Keratinocyte (primary cell): ENCODE measurements at regions not wholly inside any gene's neighbourhood (a gene's known extent, or its start where the extent isn't known, plus 50 kb on each side); places are given as distances from the start of the nearest gene placed in this dataset.

Experiments
- DNase-seq: peaks from one replicate; pipeline ENCODE4 v3.0.0-alpha.2; 2011; ENCODE audit warnings: low read depth, missing footprints, low spot score
- FAIRE-seq: peaks from 2 replicates; lab custom pipeline; 2011; peaks lifted over from hg19 to GRCh38; lab: Jason Lieb, UNC
- H2AFZ ChIP-seq: 2 replicates; pipeline ENCODE4 v1.6.0; 2012; ENCODE audit warnings: low read length, control low read depth, inconsistent platforms; ENCODE audit not compliant: control insufficient read depth
- H3K27ac ChIP-seq: 2 replicates; pipeline ENCODE4 v1.5.1; 2011; ENCODE audit warnings: low read length; ENCODE audit not compliant: control insufficient read depth, insufficient read depth
- H3K27me3 ChIP-seq: 3 replicates; pipeline ENCODE4 v1.6.0; 2011; ENCODE audit warnings: low read length; ENCODE audit not compliant: control insufficient read depth, insufficient read depth; ENCODE audit errors: extremely low read depth
- H3K36me3 ChIP-seq, 2 experiments: 2 replicates in 1 of 2; 3 replicates in 1 of 2; pipeline ENCODE4 v1.5.1; 2011; ENCODE audit warnings: low read length in 2 of 2, mild to moderate bottlenecking in 1 of 2; ENCODE audit not compliant: control insufficient read depth in 2 of 2, insufficient read depth in 2 of 2; ENCODE audit errors: extremely low read depth in 1 of 2
- H3K4me1 ChIP-seq: 3 replicates; pipeline ENCODE4 v1.5.1; 2011; ENCODE audit warnings: low read length; ENCODE audit not compliant: control insufficient read depth, insufficient read depth; ENCODE audit errors: extremely low read depth
- H3K4me2 ChIP-seq: 3 replicates; pipeline ENCODE4 v1.6.0; 2011; ENCODE audit warnings: low read depth, low read length; ENCODE audit not compliant: control insufficient read depth, insufficient read depth; ENCODE audit errors: extremely low read depth
- H3K4me3 ChIP-seq, 3 experiments: fragments of 200-600 bp in 1 of 3; sonication (generic) in 1 of 3; 2 replicates in 2 of 3; 3 replicates in 1 of 3; pipeline ENCODE4 v1.5.1; 2011 to 2016; ENCODE audit warnings: low read length in 3 of 3, mild to moderate bottlenecking in 3 of 3, control low read depth in 2 of 3, inconsistent platforms in 1 of 3, low read depth in 1 of 3, mixed read lengths in 1 of 3, mixed run types in 1 of 3, moderate library complexity in 1 of 3; ENCODE audit not compliant: control insufficient read depth in 2 of 3, insufficient read depth in 2 of 3; ENCODE audit errors: extremely low read depth in 1 of 3
- H3K79me2 ChIP-seq: 2 replicates; pipeline ENCODE4 v1.6.0; 2012; ENCODE audit warnings: low read length; ENCODE audit not compliant: control insufficient read depth, insufficient read depth
- H3K9ac ChIP-seq: 3 replicates; pipeline ENCODE4 v1.6.0; 2011; ENCODE audit warnings: low read length; ENCODE audit not compliant: control insufficient read depth, insufficient read depth; ENCODE audit errors: extremely low read depth
- H3K9me1 ChIP-seq: 3 replicates; pipeline ENCODE4 v1.6.0; 2011; ENCODE audit warnings: low read length; ENCODE audit not compliant: control insufficient read depth, insufficient read depth; ENCODE audit errors: extremely low read depth
- H3K9me3 ChIP-seq: 2 replicates; pipeline ENCODE4 v1.5.1; 2012; ENCODE audit warnings: low read depth, low read length; ENCODE audit not compliant: control insufficient read depth
- H4K20me1 ChIP-seq: 3 replicates; pipeline ENCODE4 v1.6.0; 2011; ENCODE audit warnings: low read length; ENCODE audit not compliant: control insufficient read depth, insufficient read depth; ENCODE audit errors: extremely low read depth
- EZH2 ChIP-seq: IDR thresholded peaks from one replicate; pipeline ENCODE4 v1.6.1; 2012; ENCODE audit warnings: inconsistent platforms, mild to moderate bottlenecking, low read length, moderate library complexity
- dilution Hi-C: fragments of 300-500 bp; cut with MboI; formaldehyde crosslinking; loops from one replicate; pipeline ENCODE4 v1.7.0; 2020; ENCODE audit warnings: low sequenced_read_pairs; ENCODE audit not compliant: extremely low pct_ligation_motif_present
- TF ChIP-seq, protein P1 (sequence below), 3 experiments: IDR thresholded peaks in 1 of 3; conservative IDR thresholded peaks in 1 of 3; optimal IDR thresholded peaks in 1 of 3; 2 replicates in 2 of 3; 3 replicates in 1 of 3; pipeline versions ENCODE3 to v1.5.1; 2011; ENCODE audit warnings: low read length in 3 of 3, mild to moderate bottlenecking in 3 of 3, moderate library complexity in 2 of 3, control low read depth in 1 of 3, inconsistent platforms in 1 of 3; ENCODE audit not compliant: insufficient read depth in 2 of 3; ENCODE audit errors: extremely low read depth in 1 of 3

DNA sequence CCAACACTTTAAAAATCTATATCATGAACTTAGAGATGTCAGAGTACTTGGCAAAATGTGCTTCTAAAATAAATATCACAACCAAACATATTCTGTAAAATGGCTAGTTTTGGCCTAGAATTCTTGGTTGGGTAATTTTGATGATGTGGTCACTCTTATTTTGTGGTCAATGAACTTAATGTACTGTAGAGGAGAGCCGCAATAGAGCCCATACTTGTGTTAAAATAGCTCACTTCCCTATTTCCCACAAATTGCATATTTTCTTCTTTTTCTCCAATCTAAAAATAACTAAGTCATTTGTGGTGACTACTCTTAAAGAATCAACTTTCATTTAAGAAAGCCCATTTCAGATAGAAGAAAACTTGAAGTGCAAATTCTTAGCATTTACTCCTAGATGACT lies 619.4 kb downstream of the CCER1 start:
- Histone ChIP-seq H3K4me2 (no peak overlapping the region), H3K27ac (no peak overlapping the region), H3K79me2 (no peaks in the 10 kb centered on the region), H3K9me1 (no peaks in the 10 kb centered on the region), H3K4me1 (no peaks in the 10 kb centered on the region), H3K9me3 (no peaks in the 10 kb centered on the region), H3K36me3 (no peaks in the 10 kb centered on the region), H3K27me3 (no peaks in the 10 kb centered on the region), H2AFZ (no peak overlapping the region), H4K20me1 (no peaks in the 10 kb centered on the region), H3K9ac (no peak overlapping the region), H3K4me3 (no peak overlapping the region)
- TF ChIP-seq, protein P1, sequence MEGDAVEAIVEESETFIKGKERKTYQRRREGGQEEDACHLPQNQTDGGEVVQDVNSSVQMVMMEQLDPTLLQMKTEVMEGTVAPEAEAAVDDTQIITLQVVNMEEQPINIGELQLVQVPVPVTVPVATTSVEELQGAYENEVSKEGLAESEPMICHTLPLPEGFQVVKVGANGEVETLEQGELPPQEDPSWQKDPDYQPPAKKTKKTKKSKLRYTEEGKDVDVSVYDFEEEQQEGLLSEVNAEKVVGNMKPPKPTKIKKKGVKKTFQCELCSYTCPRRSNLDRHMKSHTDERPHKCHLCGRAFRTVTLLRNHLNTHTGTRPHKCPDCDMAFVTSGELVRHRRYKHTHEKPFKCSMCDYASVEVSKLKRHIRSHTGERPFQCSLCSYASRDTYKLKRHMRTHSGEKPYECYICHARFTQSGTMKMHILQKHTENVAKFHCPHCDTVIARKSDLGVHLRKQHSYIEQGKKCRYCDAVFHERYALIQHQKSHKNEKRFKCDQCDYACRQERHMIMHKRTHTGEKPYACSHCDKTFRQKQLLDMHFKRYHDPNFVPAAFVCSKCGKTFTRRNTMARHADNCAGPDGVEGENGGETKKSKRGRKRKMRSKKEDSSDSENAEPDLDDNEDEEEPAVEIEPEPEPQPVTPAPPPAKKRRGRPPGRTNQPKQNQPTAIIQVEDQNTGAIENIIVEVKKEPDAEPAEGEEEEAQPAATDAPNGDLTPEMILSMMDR (optimal IDR thresholded peaks at IDR 0.05 in 1 of 3, IDR thresholded peaks at IDR 0.05 in 1 of 3, conservative IDR thresholded peaks at IDR 0.05 in 1 of 3; ENCODE audit: extremely low read depth in 1 of 3, insufficient read depth in 2 of 3, low read length in 3 of 3), result no peak
- no peak for TF ChIP-seq EZH2
- FAIRE-seq (no peak), DNase-seq (no peak)
- dilution Hi-C loops, result no loop called here

DNA sequence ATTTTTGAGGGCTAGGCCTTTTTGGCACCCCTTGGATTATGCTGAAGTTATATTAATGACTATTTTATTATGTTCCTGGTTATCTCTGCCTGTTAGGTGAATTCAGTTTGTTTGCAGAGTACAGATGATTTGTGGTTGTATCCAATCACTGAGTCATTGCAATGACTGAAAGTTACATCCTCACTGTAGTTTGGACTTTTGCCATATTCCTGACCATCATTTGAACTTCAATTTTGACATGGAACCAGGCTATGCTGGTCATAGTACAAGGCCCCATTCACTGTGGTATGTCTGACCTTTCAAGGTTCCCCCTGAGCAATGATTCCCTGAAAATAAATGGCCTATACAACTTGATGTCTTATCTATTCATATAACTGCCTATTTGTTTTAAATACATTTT lies 621.0 kb downstream of the CCER1 start:
- DNase-seq, result no peak

More for the DNA sequence above, 621.0 kb downstream of the CCER1 start:
- no peak overlapping the region for H3K4me2 ChIP-seq
- H3K27me3 ChIP-seq, result no peaks in the 10 kb centered on the region
- H3K4me1 ChIP-seq, result no peaks in the 10 kb centered on the region
- H3K9me3 ChIP-seq, result no peaks in the 10 kb centered on the region
- no peak overlapping the region for H2AFZ ChIP-seq
- no peak for TF ChIP-seq EZH2
- TF ChIP-seq, protein P1 (optimal IDR thresholded peaks at IDR 0.05 in 1 of 3, IDR thresholded peaks at IDR 0.05 in 1 of 3, conservative IDR thresholded peaks at IDR 0.05 in 1 of 3; ENCODE audit: extremely low read depth in 1 of 3, insufficient read depth in 2 of 3, low read length in 3 of 3), result no peak
- H3K36me3 ChIP-seq, result no peaks in the 10 kb centered on the region
- no peaks in the 10 kb centered on the region for H4K20me1 ChIP-seq
- H3K4me3 ChIP-seq, result no peak overlapping the region
- no peak for FAIRE-seq
- dilution Hi-C loops, result no loop called here
- H3K9me1 ChIP-seq, result no peaks in the 10 kb centered on the region
- no peak overlapping the region for H3K27ac ChIP-seq
- no peak overlapping the region for H3K9ac ChIP-seq
- no peaks in the 10 kb centered on the region for H3K79me2 ChIP-seq
